Eye (tissue), 1 donor: ENCODE measurements at regions not wholly inside any gene's neighbourhood (a gene's known extent, or its start where the extent isn't known, plus 50 kb on each side); places are given as distances from the start of the nearest gene placed in this dataset.

Experiments used
- DNase-seq: peaks from one replicate; pipeline ENCODE4 v3.0.0-alpha.2; 2015

- DNase-seq: no peak
These were observed 210.5 kb upstream of the PLEKHG7 start for GRCh38 chr12:92492291-92492690.

GRCh38 chr12:92489781-92490180 lies 213.0 kb upstream of the PLEKHG7 start:
- DNase-seq: no peak

- no peak for DNase-seq
These were observed 214.1 kb upstream of the PLEKHG7 start for GRCh38 chr12:92488735-92489134.

- no peak for DNase-seq
These were observed 215.7 kb upstream of the PLEKHG7 start for GRCh38 chr12:92487138-92487485.

- no peak for DNase-seq
These were observed 216.2 kb upstream of the PLEKHG7 start for GRCh38 chr12:92486443-92487137.

- DNase-seq: no peak
These were observed 217.1 kb upstream of the PLEKHG7 start for GRCh38 chr12:92485351-92486348.

- DNase-seq: no peak
These were observed 220.2 kb upstream of the PLEKHG7 start for GRCh38 chr12:92482599-92482998.

GRCh38 chr12:92481066-92481465 lies 221.7 kb upstream of the PLEKHG7 start:
- no peak for DNase-seq

- DNase-seq: no peak
These were observed 224.1 kb upstream of the PLEKHG7 start for GRCh38 chr12:92478692-92479091.

GRCh38 chr12:92476844-92477243 lies 225.9 kb upstream of the PLEKHG7 start:
- DNase-seq: no peak

- no peak for DNase-seq
These were observed 229.2 kb upstream of the PLEKHG7 start for GRCh38 chr12:92473564-92473963.

- no peak for DNase-seq
These were observed 230.6 kb upstream of the PLEKHG7 start for GRCh38 chr12:92472201-92472600.

- DNase-seq: no peak
These were observed 231.2 kb upstream of the PLEKHG7 start for GRCh38 chr12:92471551-92471950.

- DNase-seq: no peak
These were observed 232.2 kb upstream of the PLEKHG7 start for GRCh38 chr12:92470608-92471021.

GRCh38 chr12:92469837-92470236 lies 233.0 kb upstream of the PLEKHG7 start:
- DNase-seq: peak; percentile 36

- no peak for DNase-seq
These were observed 234.3 kb upstream of the PLEKHG7 start for GRCh38 chr12:92468358-92469020.

GRCh38 chr12:92467886-92468285 lies 234.9 kb upstream of the PLEKHG7 start:
- DNase-seq: no peak

GRCh38 chr12:92466391-92467305 lies 236.1 kb upstream of the PLEKHG7 start:
- peak; percentile 82 for DNase-seq

- DNase-seq: no peak
These were observed 236.9 kb upstream of the PLEKHG7 start for GRCh38 chr12:92465786-92466295.

- DNase-seq: peak; percentile 25
These were observed 237.9 kb upstream of the PLEKHG7 start for GRCh38 chr12:92464911-92465310.

GRCh38 chr12:92463171-92463570 lies 239.6 kb upstream of the PLEKHG7 start:
- no peak for DNase-seq

GRCh38 chr12:92462527-92462926 lies 240.3 kb upstream of the PLEKHG7 start:
- no peak for DNase-seq
